ENCODE measurements at regions not wholly inside any gene's neighbourhood (a gene's known extent, or its start where the extent isn't known, plus 50 kb on each side); places are given as distances from the start of the nearest gene placed in this dataset.
"Not testable (repeated sequence)": the region's sequence is repeated elsewhere in the genome, so short reads cannot be mapped to it uniquely, and the experiment has no call there.

DNA sequence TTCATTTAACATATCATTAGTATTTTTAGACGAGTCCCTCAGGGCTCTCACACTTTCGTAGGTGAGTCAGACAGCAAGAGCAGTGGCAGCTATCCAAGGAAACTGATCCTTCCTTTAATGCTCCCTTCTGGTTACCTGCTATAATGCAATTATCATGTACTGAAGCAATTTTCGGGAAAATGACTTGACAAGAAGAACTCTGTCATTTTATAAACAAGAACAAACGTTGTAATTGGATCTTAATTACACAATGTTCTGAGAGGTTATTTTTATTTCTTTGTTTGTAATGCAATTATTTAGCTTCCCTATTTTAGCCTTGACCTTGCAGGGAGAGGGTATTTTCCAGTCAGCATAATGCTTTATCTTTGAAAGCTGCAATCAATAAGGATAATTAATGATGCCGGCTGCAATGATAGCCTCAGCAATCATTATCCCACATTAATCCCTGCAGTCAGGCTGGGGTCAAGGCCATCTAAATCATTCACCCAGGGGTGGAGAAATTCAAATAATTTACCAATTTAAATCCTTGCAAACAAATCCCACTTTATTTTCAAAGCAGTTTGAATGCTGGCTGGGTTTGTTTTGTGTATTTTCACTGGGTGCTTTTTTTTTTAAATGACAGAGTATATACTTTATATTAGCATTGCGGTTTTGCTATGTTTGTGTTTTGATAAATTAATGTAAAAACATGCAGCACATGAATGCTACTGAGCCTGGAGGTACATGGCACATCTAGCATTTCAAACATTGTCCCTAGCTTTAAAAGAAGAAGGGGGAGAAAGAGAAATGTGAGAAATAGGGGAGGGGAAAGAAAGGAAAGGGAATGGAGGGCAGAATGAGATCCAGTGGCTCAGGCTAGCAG is 249.9 kb downstream of the SHOX2 start:
- DNase-seq = peak; percentile 49

DNA sequence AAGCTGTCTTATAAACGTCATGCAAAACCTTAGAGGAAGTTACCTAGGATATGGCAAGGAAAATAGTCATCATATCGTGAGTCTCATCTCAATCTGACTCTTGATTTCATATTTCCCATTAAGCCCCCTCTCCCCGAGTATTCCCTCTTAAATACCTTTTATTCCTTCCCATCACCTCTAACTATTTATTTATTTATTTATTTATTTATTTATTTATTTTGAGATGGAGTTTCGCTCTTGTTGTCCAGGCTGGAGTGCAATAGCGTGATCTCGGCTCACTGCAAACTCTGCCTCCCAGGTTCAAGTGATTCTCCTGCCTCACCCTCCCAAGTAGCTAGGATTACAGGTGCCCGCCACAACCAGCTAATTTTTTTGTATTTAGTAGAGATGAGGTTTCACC is 260.4 kb downstream of the SHOX2 start:
- not testable (repeated sequence) for DNase-seq

DNA sequence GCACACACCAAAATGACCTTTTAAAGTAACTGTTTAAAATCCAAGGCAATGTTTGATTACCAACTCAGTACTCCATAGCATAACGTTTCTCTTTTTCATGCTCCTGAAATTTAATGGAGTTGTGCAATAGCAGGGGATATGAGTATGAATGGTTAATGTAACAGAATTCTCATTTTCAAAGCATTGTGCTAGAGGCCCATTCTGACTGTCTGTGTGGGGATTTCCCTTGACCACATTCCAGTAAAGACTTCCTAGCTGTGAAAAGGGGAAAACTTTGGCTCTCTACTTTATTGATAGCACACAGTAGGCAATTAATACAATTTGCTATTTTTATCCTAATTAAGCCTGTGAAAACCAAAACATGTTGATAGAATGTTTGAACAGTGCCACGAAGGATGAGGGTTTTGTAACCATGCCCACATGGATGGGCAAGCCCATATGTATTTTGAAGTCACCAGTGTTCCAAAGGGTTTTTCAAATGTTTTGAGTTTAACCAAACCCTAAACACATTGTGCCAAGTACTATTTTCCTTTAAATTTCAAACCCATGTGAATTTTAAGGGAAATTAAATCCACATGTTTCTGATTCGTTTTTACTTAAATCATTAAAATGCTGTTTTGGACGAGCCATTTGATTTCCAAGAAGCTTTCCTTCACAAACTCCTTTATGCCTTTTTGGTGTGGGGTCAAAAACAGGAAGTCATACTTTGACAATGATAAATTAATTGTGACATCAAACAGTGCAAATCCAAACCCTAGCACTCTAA is 261.2 kb downstream of the SHOX2 start:
- no peak for DNase-seq

- DNase-seq = no peak
Measured at GRCh38 chr3:157844216-157844615, 262.0 kb downstream of the SHOX2 start.

GRCh38 chr3:157841029-157841428 is 265.2 kb downstream of the SHOX2 start:
- DNase-seq = no peak

- no peak for DNase-seq
Measured at GRCh38 chr3:157840564-157840963, 265.7 kb downstream of the SHOX2 start.

GRCh38 chr3:157838457-157838856 is 267.8 kb downstream of the SHOX2 start:
- DNase-seq = no peak

GRCh38 chr3:157837336-157837735 is 268.9 kb downstream of the SHOX2 start:
- DNase-seq = no peak

- no peak for DNase-seq
Measured at GRCh38 chr3:157836022-157836421, 270.2 kb downstream of the SHOX2 start.

- no peak for DNase-seq
Measured at GRCh38 chr3:157832588-157832987, 273.6 kb downstream of the SHOX2 start.

GRCh38 chr3:157830556-157831236 is 275.5 kb downstream of the SHOX2 start:
- DNase-seq = no peak

DNA sequence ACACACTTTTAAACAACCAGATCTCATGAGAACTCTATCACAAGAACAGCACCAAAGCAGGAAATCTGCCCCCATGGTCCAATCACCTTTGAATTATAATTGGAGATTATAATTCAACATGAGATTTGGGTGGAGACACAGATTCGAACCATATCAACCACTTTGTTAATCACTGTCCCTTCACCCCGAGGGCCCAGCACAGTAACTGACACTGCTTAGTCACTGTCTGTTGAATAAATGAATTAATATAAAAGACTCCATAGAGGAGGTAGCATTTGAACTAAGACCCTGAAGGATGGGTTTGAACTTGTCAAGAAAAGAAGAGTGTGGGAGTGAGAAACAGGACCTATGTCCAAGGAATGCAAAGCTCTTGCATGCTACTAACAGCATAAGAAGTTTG is 276.4 kb downstream of the SHOX2 start:
- DNase-seq = no peak

GRCh38 chr3:157824281-157824680 is 281.9 kb downstream of the SHOX2 start:
- DNase-seq = no peak

DNA sequence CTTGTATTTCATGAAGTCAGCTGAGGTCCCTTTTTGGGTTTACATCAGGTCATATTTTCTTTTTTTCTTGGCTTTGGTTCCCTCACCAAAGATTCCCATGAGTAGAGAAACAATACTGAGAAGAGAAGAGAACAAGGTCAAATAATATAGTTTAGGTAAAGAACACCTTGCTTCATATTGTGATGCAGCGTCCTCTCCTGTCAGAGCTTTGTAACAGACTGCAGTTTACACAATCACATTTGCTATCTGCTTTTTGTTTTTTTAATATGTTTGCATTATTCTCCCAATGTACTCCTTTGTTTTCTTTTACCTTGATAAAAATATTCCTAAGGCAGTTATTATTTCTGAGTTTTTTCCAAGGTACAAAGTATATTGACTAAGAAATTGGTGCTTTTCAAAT is 283.2 kb downstream of the SHOX2 start:
- DNase-seq = no peak

DNA sequence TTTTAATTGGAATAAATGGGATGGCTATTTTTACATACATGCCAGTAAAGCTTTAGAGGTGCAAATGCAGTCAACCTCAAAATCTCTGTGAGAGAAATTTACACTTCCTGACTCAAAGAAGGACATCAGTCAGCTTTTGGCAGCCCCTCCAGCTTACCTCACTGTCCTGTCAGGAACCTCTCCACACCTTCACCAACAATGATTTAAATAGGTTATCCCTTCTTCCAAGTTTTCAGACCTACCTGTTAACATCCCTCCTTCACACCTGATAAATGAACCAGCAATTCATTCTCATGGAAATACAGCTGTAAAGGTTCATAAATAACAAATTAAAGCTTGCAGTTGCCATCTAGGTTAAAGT is 286.1 kb downstream of the SHOX2 start:
- DNase-seq = no peak

DNA sequence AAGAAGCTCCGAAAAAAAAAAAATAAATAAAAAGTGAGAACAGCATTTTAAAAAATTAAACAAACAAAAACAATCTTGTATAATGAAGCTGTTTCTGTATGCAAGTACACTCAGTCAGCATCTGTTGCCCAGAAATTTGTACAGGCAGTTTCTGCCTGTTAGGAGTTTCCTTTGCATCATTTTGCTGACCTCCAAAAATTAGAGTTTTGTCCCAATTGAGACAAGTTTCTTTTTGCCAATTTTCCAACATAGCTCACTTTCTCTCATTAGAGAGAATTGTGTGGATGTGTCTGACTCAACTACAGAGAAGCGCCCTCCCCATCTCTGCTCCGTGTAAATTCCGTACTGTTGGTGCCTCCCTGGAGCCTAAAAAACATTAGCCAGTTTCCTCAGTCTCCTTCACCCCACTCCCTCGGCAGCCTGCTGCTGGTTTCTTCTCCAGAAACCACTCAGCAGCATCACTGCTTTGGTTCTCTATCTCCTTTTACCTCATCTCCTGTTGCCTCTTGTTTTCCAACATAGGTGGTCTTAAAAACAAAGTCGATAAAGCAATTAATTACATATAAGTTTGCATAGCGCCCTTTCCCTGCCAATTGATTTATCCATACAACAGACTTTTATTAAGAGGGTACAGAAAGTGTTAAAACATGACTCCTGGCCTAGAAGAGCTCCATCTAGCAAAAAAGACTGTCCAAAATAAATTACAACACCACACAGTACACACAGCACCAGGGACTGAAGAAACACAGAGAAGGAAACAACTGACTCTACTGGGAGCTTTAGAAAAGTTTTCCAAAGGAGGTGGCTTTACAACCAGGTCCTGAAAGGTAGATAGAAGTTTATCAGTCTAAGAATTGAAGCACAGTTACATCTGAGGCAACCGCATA is 286.7 kb downstream of the SHOX2 start:
- no peak for DNase-seq

GRCh38 chr3:157816896-157817295 is 289.3 kb downstream of the SHOX2 start:
- DNase-seq = no peak

GRCh38 chr3:157816296-157816695 is 289.9 kb downstream of the SHOX2 start:
- DNase-seq = no peak

DNA sequence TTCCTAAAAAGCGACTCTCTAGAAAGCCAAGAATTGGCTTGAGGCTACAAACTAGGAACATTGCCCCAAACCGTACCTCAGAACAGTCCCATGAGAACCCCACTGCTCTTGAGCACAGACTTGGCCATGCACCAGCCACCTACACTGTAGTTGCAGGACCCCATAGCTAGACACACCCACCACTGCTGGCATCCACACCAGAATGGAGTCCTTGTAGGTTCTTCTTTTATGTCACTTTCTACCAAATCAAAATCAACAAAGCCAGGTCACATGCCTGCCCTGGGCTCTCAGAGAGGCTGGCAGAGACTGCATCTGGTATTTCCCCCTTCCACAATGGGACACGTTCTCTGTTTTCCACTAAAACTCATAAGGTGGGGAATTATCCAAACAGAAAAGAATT is 290.5 kb downstream of the SHOX2 start:
- no peak for DNase-seq

GRCh38 chr3:157810924-157811718 is 295.1 kb downstream of the SHOX2 start:
- DNase-seq = peak; percentile 39

GRCh38 chr3:157807280-157807679 is 298.9 kb downstream of the SHOX2 start:
- no peak for DNase-seq

DNA sequence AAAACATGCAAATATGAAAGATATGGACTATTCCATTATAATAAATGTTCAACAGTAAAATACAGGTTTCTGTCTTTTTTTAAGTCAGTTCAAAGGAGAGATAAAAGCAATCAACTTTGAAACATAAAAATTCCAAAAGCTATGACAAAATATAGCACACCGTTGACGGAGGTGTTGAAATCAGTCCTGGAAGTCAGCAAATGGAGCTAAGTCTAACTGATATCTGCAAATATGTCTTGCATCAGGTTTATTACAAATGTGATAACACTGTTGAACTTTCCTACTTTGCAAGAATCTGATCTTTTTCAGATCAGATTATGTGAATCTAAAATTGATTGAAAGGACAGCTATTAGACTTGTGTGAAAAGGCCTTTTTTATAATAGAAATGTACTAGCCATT is 300.7 kb downstream of the SHOX2 start:
- DNase-seq = no peak
